CD4-positive, alpha-beta T cell treated with Interleukin-4 for 1 hour (primary cell): ENCODE measurements at regions not wholly inside any gene's neighbourhood (a gene's known extent, or its start where the extent isn't known, plus 50 kb on each side); places are given as distances from the start of the nearest gene placed in this dataset.

ENCODE experiments used
- DNase-seq, 2 donors: peaks; one replicate each; pipeline ENCODE4 v3.0.0-alpha.2; 2020 to 2022

GRCh38 chr18:45274026-45274425, 341.2 kb upstream of the SLC14A2 start:
- DNase-seq = no peak

- peak in 1 of 2 donors; percentile 29 for DNase-seq
These were observed 339.7 kb upstream of the SLC14A2 start for GRCh38 chr18:45275367-45276113.

GRCh38 chr18:45276878-45277277, 338.4 kb upstream of the SLC14A2 start:
- DNase-seq = no peak

GRCh38 chr18:45277908-45278307, 337.4 kb upstream of the SLC14A2 start:
- DNase-seq = no peak

GRCh38 chr18:45280481-45281276, 334.6 kb upstream of the SLC14A2 start:
- no peak for DNase-seq

GRCh38 chr18:45282101-45282812, 333.0 kb upstream of the SLC14A2 start:
- DNase-seq = no peak

GRCh38 chr18:45284174-45284573, 331.1 kb upstream of the SLC14A2 start:
- DNase-seq = no peak

GRCh38 chr18:45284851-45285250, 330.4 kb upstream of the SLC14A2 start:
- DNase-seq = no peak

- no peak for DNase-seq
These were observed 330.0 kb upstream of the SLC14A2 start for GRCh38 chr18:45285251-45285650.

- DNase-seq = no peak
These were observed 328.8 kb upstream of the SLC14A2 start for GRCh38 chr18:45286431-45286830.

GRCh38 chr18:45287531-45287930, 327.7 kb upstream of the SLC14A2 start:
- no peak for DNase-seq

GRCh38 chr18:45290364-45290763, 324.9 kb upstream of the SLC14A2 start:
- no peak for DNase-seq

GRCh38 chr18:45291621-45292615, 323.4 kb upstream of the SLC14A2 start:
- no peak for DNase-seq

GRCh38 chr18:45295388-45295787, 319.9 kb upstream of the SLC14A2 start:
- DNase-seq = no peak

GRCh38 chr18:45298986-45299385, 316.3 kb upstream of the SLC14A2 start:
- DNase-seq = no peak

- no peak for DNase-seq
These were observed 312.2 kb upstream of the SLC14A2 start for GRCh38 chr18:45303026-45303425.

- DNase-seq = no peak
These were observed 310.7 kb upstream of the SLC14A2 start for GRCh38 chr18:45304558-45304957.

GRCh38 chr18:45312555-45313126, 302.6 kb upstream of the SLC14A2 start:
- DNase-seq = no peak

GRCh38 chr18:45316127-45316526, 299.1 kb upstream of the SLC14A2 start:
- no peak for DNase-seq

GRCh38 chr18:45317948-45318640, 297.2 kb upstream of the SLC14A2 start:
- DNase-seq = no peak

- DNase-seq = no peak
These were observed 294.6 kb upstream of the SLC14A2 start for GRCh38 chr18:45320724-45321123.
